Neuronal stem cell (in vitro differentiated cells): ENCODE measurements at regions not wholly inside any gene's neighbourhood (a gene's known extent, or its start where the extent isn't known, plus 50 kb on each side); places are given as distances from the start of the nearest gene placed in this dataset.

Source experiments
- DNase-seq: peaks from one replicate; pipeline ENCODE4 v3.0.0-alpha.2; 2013; ENCODE audit warnings: low spot score
- H2AFZ ChIP-seq: one replicate; pipeline ENCODE4 v1.6.1; 2013; ENCODE audit warnings: mild to moderate bottlenecking, low read length, inconsistent platforms
- H2AK5ac ChIP-seq: 2 replicates; pipeline ENCODE4 v1.6.1; 2013; ENCODE audit warnings: low read depth, mild to moderate bottlenecking, inconsistent platforms, low read length, moderate library complexity, mixed read lengths
- H2BK120ac ChIP-seq: 2 replicates; pipeline ENCODE4 v1.6.1; 2013; ENCODE audit warnings: low read depth, mild to moderate bottlenecking, inconsistent platforms, low read length, moderate library complexity, mixed read lengths
- H2BK12ac ChIP-seq: one replicate; pipeline ENCODE4 v1.6.1; 2013; ENCODE audit warnings: low read length, inconsistent platforms
- H2BK15ac ChIP-seq: 2 replicates; pipeline ENCODE4 v1.6.1; 2013; ENCODE audit warnings: mild to moderate bottlenecking, low read length, inconsistent platforms, mixed read lengths
- H2BK5ac ChIP-seq: one replicate; pipeline ENCODE4 v1.6.1; 2013; ENCODE audit warnings: inconsistent platforms, mild to moderate bottlenecking, low read length, moderate library complexity
- H3K14ac ChIP-seq: one replicate; pipeline ENCODE4 v1.6.1; 2013; ENCODE audit warnings: low read length, inconsistent platforms
- H3K18ac ChIP-seq: 2 replicates; pipeline ENCODE4 v1.6.1; 2013; ENCODE audit warnings: low read length, inconsistent platforms
- H3K23ac ChIP-seq: 2 replicates; pipeline ENCODE4 v1.6.1; 2013; ENCODE audit warnings: low read depth, mild to moderate bottlenecking, mixed read lengths, low read length, inconsistent platforms; ENCODE audit not compliant: poor library complexity
- H3K27ac ChIP-seq: replicated peaks from 3 replicates; pipeline ENCODE4 v1.5.1; 2013; ENCODE audit warnings: low read length, inconsistent platforms
- H3K27me3 ChIP-seq, 3 experiments: 2 replicates each; pipeline ENCODE4 v1.6.1; 2013; ENCODE audit warnings: low read length in 3 of 3, mild to moderate bottlenecking in 2 of 3, inconsistent platforms in 1 of 3, low read depth in 1 of 3, mixed read lengths in 1 of 3, moderate library complexity in 1 of 3; ENCODE audit not compliant: control insufficient read depth in 3 of 3, insufficient read depth in 3 of 3
- H3K36me3 ChIP-seq, 2 donors: replicated peaks in 1 of 2; 2 replicates each; pipeline ENCODE4 v1.6.1; 2013; ENCODE audit warnings: low read length in 2 of 2; ENCODE audit not compliant: control insufficient read depth in 2 of 2, insufficient read depth in 2 of 2
- H3K4ac ChIP-seq: 2 replicates; pipeline ENCODE4 v1.6.1; 2013; ENCODE audit warnings: inconsistent platforms, mild to moderate bottlenecking, low read length, moderate library complexity
- H3K4me1 ChIP-seq, 2 donors: 1 replicate in 1 of 2; 2 replicates in 1 of 2; pipeline ENCODE4 v1.6.1; 2013; ENCODE audit warnings: low read length in 2 of 2, low read depth in 1 of 2; ENCODE audit not compliant: control insufficient read depth in 2 of 2, insufficient read depth in 1 of 2
- H3K4me2 ChIP-seq: one replicate; pipeline ENCODE4 v1.6.1; 2013; ENCODE audit warnings: mild to moderate bottlenecking, low read length, inconsistent platforms; ENCODE audit not compliant: insufficient read depth, poor library complexity, severe bottlenecking
- H3K4me3 ChIP-seq, 2 donors: 2 replicates each; pipeline ENCODE4 v1.5.1; 2013; ENCODE audit warnings: low read length in 2 of 2, mild to moderate bottlenecking in 2 of 2, inconsistent platforms in 1 of 2, moderate library complexity in 1 of 2
- H3K79me1 ChIP-seq: one replicate; pipeline ENCODE4 v1.6.1; 2013; ENCODE audit warnings: low read depth, mild to moderate bottlenecking, inconsistent platforms, low read length, moderate library complexity
- H3K9ac ChIP-seq: one replicate; pipeline ENCODE4 v1.6.1; 2013; ENCODE audit warnings: mild to moderate bottlenecking, low read depth, low read length, inconsistent platforms; ENCODE audit not compliant: poor library complexity
- H3K9me3 ChIP-seq, 2 donors: replicated peaks in 1 of 2; 2 replicates each; pipeline versions ENCODE3 to v1.6.1; 2013; ENCODE audit warnings: low read length in 2 of 2, mild to moderate bottlenecking in 2 of 2, inconsistent platforms in 1 of 2, low read depth in 1 of 2, mixed read lengths in 1 of 2, moderate library complexity in 1 of 2; ENCODE audit not compliant: control insufficient read depth in 2 of 2, insufficient read depth in 1 of 2
- H4K8ac ChIP-seq: one replicate; pipeline ENCODE4 v1.6.1; 2013; ENCODE audit warnings: low read depth, mild to moderate bottlenecking, inconsistent platforms, low read length, moderate library complexity
- H4K91ac ChIP-seq: one replicate; pipeline ENCODE4 v1.6.1; 2013; ENCODE audit warnings: low read length, low read depth, mild to moderate bottlenecking, inconsistent platforms; ENCODE audit not compliant: poor library complexity
- WGBS, 2 donors: extraction: QIAGEN DNeasy Blood & Tissue Kit; methylation state at CpG; one replicate each; pipeline ENCODE4 v1.1.7; 2013; ENCODE audit warnings: missing lambda C conversion rate in 2 of 2, mixed read lengths in 1 of 2; ENCODE audit not compliant: insufficient read length in 2 of 2, insufficient replicate concordance in 1 of 2; ENCODE audit errors: extremely low coverage in 2 of 2; 5-methylcytosine and 5-hydroxymethylcytosine counted together

DNA sequence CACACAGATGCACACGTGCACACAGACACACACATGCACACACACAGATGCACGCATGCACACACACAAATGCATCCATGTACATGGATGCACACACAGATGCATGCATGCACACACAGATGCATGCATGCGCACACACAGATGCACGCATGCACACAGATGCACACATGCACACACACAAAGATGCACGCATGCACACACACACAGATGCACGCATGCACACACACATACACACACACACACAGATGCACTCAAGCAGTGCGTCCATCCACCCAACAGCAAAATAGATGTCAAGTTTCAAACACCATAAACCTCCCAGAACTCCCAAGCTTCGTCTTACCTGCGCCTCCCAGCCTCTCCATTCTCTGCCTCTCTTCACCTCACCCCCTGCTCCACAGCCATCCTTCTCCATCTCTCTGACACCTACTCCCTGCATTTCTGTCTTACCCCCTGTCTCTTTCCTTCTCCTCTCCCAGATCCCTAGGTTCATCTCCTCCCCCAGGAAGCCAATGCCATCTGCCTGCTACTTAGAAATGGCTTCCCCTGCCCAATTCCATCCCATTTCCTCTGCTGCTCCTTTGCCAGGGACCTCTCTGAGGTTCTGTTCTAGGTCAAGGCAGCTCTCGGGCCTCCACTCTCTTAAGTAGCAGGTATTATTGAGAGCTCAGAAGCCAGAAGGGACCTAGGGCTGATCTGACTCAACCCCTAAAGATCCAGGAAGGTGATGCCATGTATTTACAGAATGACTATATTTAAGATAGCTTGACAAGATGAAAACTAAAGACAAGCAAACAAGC, 297.2 kb downstream of the MED10 start:
- Histone ChIP-seq H3K4me1 (peaks cover 0 to 10% of the 10 kb centered on the region in 2 donors), H2BK5ac (no peak overlapping the region), H3K79me1 (peaks cover 2% of the 10 kb centered on the region), H2BK120ac (no peak overlapping the region), H3K14ac (peak overlapping the region; percentile 47), H3K4ac (peak overlapping the region; percentile 87), H3K36me3 (peaks cover 0 to 2% of the 10 kb centered on the region in 2 donors), H3K4me3 (peak overlapping the region in 1 of 2 donors; percentile 70), H3K18ac (peak overlapping the region; percentile 67), H3K27me3 (no peaks in the 10 kb centered on the region), H3K27ac (no peak overlapping the region), H3K23ac (peak overlapping the region; percentile 90), H3K9ac (peak overlapping the region; percentile 68), H4K8ac (no peak overlapping the region), H2BK12ac (no peak overlapping the region), H4K91ac (peak overlapping the region; percentile 40), H2BK15ac (no peak overlapping the region), H3K4me2 (no peak overlapping the region), H2AK5ac (no peak overlapping the region), H2AFZ (no peak overlapping the region), H3K9me3 (peaks cover 0 to 4% of the 10 kb centered on the region in 2 donors)
- WGBS, 2 donors, result no CpG with 5 or more reads among the region's 10 CpGs
- DNase-seq, result no peak

DNA sequence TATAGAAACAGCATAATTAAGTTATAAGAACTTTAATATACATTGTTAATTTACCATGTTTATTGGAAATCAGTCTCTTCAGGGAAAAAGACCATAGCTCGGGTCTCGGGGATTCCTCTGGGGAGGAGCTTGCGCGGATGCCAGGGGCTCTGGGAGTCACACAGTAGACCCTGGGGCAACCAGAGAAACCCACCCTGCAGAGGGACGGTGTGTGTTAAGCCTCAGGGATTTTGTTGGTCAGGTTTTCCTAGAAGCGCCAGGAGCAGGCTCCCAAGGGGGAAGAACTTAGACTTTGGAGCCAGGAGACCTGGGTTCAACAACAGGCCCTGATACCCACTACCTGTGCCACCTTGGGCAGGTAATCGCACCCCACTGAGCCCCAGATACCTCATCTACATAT, 297.9 kb downstream of the MED10 start:
- no peak overlapping the region for H2BK5ac ChIP-seq
- WGBS, 2 donors, result no CpG with 5 or more reads among the region's 7 CpGs
- DNase-seq, result no peak

DNA sequence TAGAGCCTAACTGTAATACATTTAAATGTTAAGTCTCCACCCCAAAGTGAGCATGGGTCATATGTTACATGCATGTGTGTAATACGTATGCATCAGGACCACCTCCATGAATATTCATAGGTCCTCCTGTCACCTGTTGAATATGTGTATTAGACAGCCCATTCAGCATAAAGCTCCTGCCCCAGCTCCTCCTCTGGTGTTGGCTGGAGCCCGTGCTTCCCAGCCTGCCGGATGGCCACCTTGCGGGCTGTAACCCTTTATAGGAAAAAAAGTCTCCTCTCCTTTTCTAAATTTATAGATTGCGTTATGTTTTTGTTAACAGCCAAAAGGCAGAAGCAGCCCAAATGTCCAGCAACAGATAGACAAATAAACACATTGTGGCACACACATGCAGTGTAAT, 299.5 kb downstream of the MED10 start:
- H2BK120ac ChIP-seq, result no peak overlapping the region
- no peak overlapping the region for H4K91ac ChIP-seq
- H3K4me1 ChIP-seq, result peaks cover 0 to 10% of the 10 kb centered on the region in 2 donors
- H2BK5ac ChIP-seq, result no peak overlapping the region
- no peak overlapping the region for H3K4me3 ChIP-seq
- H3K14ac ChIP-seq, result no peak overlapping the region
- no peak overlapping the region for H3K18ac ChIP-seq
- no peak for DNase-seq
- no peak overlapping the region for H2BK15ac ChIP-seq
- H3K4ac ChIP-seq, result no peak overlapping the region
- H3K79me1 ChIP-seq, result peaks cover 2% of the 10 kb centered on the region
- no peak overlapping the region for H2AK5ac ChIP-seq
- H3K23ac ChIP-seq, result no peak overlapping the region
- H2AFZ ChIP-seq, result no peak overlapping the region
- no peak overlapping the region for H3K9ac ChIP-seq
- no peaks in the 10 kb centered on the region for H3K27me3 ChIP-seq
- H3K4me2 ChIP-seq, result no peak overlapping the region
- H3K9me3 ChIP-seq, result peaks cover 0 to 4% of the 10 kb centered on the region in 2 donors
- H2BK12ac ChIP-seq, result no peak overlapping the region
- no peak overlapping the region for H4K8ac ChIP-seq
- no CpG with 5 or more reads among the region's 5 CpGs for WGBS, 2 donors
- peaks cover 0 to 2% of the 10 kb centered on the region in 2 donors for H3K36me3 ChIP-seq
- no peak overlapping the region for H3K27ac ChIP-seq

More for the DNA sequence above, 297.9 kb downstream of the MED10 start:
- Histone ChIP-seq H3K36me3 (peaks cover 0 to 2% of the 10 kb centered on the region in 2 donors), H3K27me3 (no peaks in the 10 kb centered on the region), H3K18ac (peak overlapping the region; percentile 67), H3K4me3 (peak overlapping the region in 1 of 2 donors; percentile 70), H2AFZ (no peak overlapping the region), H3K79me1 (peaks cover 2% of the 10 kb centered on the region), H3K14ac (peak overlapping the region; percentile 47), H2BK120ac (no peak overlapping the region), H3K4ac (no peak overlapping the region), H4K91ac (no peak overlapping the region), H3K27ac (no peak overlapping the region), H3K4me1 (peaks cover 0 to 10% of the 10 kb centered on the region in 2 donors), H2BK12ac (no peak overlapping the region), H2AK5ac (no peak overlapping the region), H3K4me2 (no peak overlapping the region), H3K23ac (peak overlapping the region; percentile 90), H3K9me3 (peaks cover 0 to 4% of the 10 kb centered on the region in 2 donors), H2BK15ac (no peak overlapping the region), H3K9ac (no peak overlapping the region), H4K8ac (no peak overlapping the region)

DNA sequence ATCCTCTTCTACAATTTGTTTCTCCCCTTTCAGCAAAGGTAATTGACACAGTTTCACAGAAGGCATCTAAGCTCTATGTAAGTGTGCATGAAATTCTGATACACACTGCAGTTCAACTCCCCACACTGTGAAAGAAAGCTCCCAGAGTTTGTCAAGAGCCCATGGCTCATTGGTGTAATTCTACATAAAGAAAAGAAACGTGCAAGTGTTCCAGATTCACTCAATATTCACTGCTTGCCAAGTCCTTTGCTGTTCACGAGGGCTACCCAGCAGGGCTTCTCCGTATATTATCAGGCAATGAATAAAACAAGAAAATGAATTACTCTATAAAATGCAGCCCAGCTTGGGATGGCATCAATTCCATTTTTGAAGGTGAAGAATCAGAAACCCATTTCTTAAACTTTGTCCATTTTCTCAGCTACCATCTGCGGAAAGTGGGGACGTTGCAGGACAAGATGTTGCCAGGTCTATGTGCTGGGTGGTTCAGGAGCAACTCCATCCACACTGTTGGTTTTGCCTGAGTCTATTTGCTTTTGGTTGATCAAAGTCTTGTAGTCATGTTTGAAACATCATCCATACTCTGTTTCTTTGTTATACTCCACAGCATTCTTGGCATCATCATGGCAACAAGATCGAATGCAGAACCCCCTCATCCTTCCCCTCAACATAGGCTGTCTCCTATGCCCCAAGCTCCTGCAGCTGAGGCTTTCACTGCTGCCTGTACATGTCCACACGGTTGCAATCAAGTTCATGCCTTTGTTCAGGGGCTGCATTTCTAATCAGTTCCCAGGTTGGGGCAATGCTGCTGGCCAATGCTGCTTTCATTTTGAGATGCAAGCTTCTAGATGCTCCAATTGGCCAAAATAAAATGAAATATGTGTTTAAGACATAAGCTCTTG, 301.8 kb downstream of the MED10 start:
- no peak overlapping the region for H3K14ac ChIP-seq

More for the DNA sequence above, 301.8 kb downstream of the MED10 start:
- Histone ChIP-seq H4K8ac (no peak overlapping the region), H3K4me1 (peaks cover 0 to 4% of the 10 kb centered on the region in 2 donors), H3K27me3 (no peaks in the 10 kb centered on the region), H4K91ac (no peak overlapping the region), H3K4ac (no peak overlapping the region), H2AK5ac (no peak overlapping the region), H2BK5ac (no peak overlapping the region), H2BK120ac (no peak overlapping the region), H3K18ac (no peak overlapping the region), H3K9me3 (peaks cover 0 to 4% of the 10 kb centered on the region in 2 donors), H3K23ac (no peak overlapping the region), H3K36me3 (peaks cover 0 to 2% of the 10 kb centered on the region in 2 donors), H2BK15ac (no peak overlapping the region), H3K4me2 (no peak overlapping the region), H3K27ac (no peak overlapping the region), H3K9ac (no peak overlapping the region), H2AFZ (no peak overlapping the region), H2BK12ac (no peak overlapping the region), H3K79me1 (peaks cover 2% of the 10 kb centered on the region), H3K4me3 (no peak overlapping the region)
- DNase-seq, result no peak
- no CpG with 5 or more reads among the region's 7 CpGs for WGBS, 2 donors
